ENCODE measurements at regions not wholly inside any gene's neighbourhood (a gene's known extent, or its start where the extent isn't known, plus 50 kb on each side); places are given as distances from the start of the nearest gene placed in this dataset.

DNA sequence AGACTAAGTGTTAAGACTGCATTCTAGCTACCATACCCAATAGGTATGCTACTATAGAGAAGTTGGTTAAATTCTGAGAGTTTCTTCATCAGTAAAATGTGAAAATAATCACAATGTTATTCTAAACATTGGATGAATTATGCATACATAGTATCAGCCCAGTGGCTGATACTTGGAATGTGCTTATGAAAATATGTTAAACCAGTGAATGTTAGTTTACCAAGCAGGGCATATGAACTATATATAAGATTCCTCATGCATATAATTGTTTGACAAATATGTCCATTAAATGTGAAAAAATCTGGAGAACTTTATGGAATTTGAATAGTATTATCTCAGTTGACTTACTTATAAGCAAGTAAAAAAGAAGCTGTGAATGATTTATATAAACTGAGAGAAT, 296.1 kb downstream of the IL15 start:
- no peak for DNase-seq (ENCODE audit: low read depth)
- no peak for TF ChIP-seq CTCF (IDR thresholded peaks at IDR 0.05; ENCODE audit: control insufficient read depth, extremely low read depth, insufficient read depth)
- no peak overlapping the region for H3K4me3 ChIP-seq (ENCODE audit: low read depth, low read length)

DNA sequence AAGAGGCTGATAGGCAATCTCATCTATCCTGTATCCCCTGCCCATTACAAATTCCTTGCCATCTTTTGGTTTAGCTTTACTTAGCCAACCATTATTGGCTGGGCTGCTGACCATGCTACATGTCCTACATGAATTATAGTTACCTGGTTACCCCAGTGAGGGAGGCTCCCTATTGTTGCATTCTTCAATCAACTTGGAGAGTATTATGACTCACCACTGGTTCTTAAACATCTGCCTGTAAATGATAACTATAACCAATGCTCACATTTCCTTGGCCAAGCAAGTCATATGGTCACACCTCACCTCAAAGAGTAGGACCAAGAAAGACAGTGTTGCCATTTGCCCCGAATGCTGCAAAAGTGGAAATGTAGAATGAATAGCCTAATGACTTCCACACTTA, 297.6 kb downstream of the IL15 start:
- no peak for TF ChIP-seq CTCF (IDR thresholded peaks at IDR 0.05; ENCODE audit: control insufficient read depth, extremely low read depth, insufficient read depth)
- H3K4me3 ChIP-seq (ENCODE audit: low read depth, low read length), result no peak overlapping the region
- DNase-seq (ENCODE audit: low read depth), result no peak

DNA sequence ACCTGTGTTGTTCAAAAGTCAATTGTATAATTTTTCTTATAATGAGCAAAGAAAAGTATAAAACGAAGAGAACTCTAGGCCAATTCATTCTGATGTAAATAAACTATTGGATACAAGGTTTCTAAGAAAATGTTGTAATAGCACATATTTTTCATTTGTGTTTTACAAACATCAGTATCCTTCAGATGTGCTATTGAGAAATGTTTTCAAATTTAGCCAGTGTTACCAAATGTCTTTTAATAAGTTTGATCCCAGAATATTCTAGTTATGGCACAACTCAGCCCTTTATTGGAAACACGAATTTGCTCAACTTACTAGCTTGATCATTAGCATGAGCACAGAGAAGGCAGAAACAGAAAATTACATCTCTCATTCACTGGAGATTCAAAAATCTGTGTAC, 319.3 kb downstream of the IL15 start:
- no peak for DNase-seq (ENCODE audit: low read depth)

GRCh38 chr4:141957416-141957815, 321.0 kb downstream of the IL15 start:
- no peak for DNase-seq (ENCODE audit: low read depth)
- H3K4me3 ChIP-seq (ENCODE audit: low read depth, low read length), result no peak overlapping the region
- no peak for TF ChIP-seq CTCF (IDR thresholded peaks at IDR 0.05; ENCODE audit: control insufficient read depth, extremely low read depth, insufficient read depth)

More for the DNA sequence above, 319.3 kb downstream of the IL15 start:
- TF ChIP-seq CTCF (IDR thresholded peaks at IDR 0.05; ENCODE audit: control insufficient read depth, extremely low read depth, insufficient read depth), result no peak
- H3K4me3 ChIP-seq (ENCODE audit: low read depth, low read length), result no peak overlapping the region

GRCh38 chr4:141962486-141962885, 326.1 kb downstream of the IL15 start:
- no peak overlapping the region for H3K4me3 ChIP-seq (ENCODE audit: low read depth, low read length)
- no peak for TF ChIP-seq CTCF (IDR thresholded peaks at IDR 0.05; ENCODE audit: control insufficient read depth, extremely low read depth, insufficient read depth)
- DNase-seq (ENCODE audit: low read depth), result no peak

GRCh38 chr4:141971869-141972268, 335.5 kb downstream of the IL15 start:
- H3K4me3 ChIP-seq (ENCODE audit: low read depth, low read length), result no peak overlapping the region
- no peak for DNase-seq (ENCODE audit: low read depth)
- TF ChIP-seq CTCF (IDR thresholded peaks at IDR 0.05; ENCODE audit: control insufficient read depth, extremely low read depth, insufficient read depth), result no peak

DNA sequence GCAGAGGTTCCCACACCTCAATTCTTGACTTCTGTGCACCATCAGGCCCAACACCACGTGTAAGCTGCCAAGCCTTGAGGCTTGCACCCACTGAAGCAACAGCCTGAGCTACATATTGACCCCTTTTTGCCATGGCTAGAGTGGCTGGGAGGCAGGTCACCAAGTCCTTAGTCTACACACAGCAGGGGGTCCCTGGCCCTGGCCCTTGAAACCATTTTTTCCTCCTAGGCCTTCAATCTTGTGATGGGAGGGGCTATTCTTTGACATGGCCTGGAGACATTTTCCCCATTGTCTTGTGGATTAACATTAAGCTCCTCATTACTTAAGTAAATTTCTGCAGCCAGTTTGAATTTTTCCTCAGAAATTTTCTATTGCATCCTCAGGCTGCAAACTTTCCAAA, 336.6 kb downstream of the IL15 start:
- TF ChIP-seq CTCF (IDR thresholded peaks at IDR 0.05; ENCODE audit: control insufficient read depth, extremely low read depth, insufficient read depth), result no peak
- H3K4me3 ChIP-seq (ENCODE audit: low read depth, low read length), result no peak overlapping the region
- no peak for DNase-seq (ENCODE audit: low read depth)
